GM19351 (cell line): ENCODE measurements at regions not wholly inside any gene's neighbourhood (a gene's known extent, or its start where the extent isn't known, plus 50 kb on each side); places are given as distances from the start of the nearest gene placed in this dataset.
"Not testable (repeated sequence)": the region's sequence is repeated elsewhere in the genome, so short reads cannot be mapped to it uniquely, and the experiment has no call there.

Source experiments
- ATAC-seq: cut with Tn5 transposase; IDR thresholded peaks from one replicate; pipeline ENCODE4 v1.9.1; 2021; ENCODE audit warnings: mild to moderate bottlenecking, moderate library complexity; ENCODE audit not compliant: unreplicated experiment

DNA sequence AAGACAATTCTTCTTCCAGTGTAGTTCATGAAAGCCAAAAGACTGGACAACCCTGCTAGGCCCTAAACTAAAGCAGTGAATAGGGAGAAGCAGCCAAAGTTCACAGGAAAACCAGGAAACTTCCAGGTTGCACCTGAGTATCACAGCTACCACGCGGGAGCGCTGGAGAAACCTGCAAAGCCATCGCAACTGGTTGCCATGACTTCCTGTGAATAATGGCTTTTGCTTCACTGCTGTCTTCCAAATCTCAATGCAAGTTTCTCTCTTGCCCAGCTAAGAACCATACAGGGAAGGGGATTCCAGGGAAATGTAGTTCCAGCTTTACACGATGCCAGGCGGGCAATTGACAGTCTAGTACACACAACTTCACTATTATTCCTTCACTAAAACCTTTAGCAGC lies 114.1 kb downstream of the GXYLT1 start:
- ATAC-seq = no peak

DNA sequence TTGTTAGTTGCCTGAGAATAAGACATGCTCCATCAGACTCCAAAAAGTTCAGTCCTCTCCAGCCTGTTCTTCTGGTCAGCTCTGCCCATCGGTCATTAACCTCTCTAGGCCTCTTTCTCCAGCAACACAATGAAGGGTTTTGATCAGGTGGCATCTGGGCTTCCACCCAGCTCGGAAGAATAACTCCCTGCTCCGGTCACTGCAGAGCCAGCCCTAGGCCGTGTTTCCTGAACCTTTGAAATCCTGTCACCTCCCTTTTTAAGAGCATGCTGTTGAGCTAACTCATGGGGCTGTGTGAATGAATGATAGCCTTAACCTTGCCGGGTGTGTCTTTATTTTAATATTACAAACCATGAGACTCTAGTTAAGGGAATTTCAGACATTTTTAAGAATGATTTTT lies 117.1 kb downstream of the GXYLT1 start:
- ATAC-seq = no peak

DNA sequence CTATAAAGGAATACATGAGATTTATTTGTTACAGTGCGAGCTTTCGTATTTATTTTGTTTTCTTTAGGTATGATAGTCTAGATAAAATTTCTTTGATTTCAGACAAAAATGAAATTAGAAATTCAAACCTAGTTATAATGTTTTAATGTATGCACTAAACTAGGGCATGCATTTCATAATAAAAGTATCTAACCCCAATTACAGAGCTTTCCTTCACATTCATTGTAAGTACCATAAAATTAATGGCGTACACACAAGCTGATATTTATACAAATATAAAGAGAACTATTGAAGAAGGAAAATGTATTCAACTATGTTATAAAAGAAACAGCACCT lies 120.2 kb downstream of the GXYLT1 start:
- ATAC-seq = no peak

DNA sequence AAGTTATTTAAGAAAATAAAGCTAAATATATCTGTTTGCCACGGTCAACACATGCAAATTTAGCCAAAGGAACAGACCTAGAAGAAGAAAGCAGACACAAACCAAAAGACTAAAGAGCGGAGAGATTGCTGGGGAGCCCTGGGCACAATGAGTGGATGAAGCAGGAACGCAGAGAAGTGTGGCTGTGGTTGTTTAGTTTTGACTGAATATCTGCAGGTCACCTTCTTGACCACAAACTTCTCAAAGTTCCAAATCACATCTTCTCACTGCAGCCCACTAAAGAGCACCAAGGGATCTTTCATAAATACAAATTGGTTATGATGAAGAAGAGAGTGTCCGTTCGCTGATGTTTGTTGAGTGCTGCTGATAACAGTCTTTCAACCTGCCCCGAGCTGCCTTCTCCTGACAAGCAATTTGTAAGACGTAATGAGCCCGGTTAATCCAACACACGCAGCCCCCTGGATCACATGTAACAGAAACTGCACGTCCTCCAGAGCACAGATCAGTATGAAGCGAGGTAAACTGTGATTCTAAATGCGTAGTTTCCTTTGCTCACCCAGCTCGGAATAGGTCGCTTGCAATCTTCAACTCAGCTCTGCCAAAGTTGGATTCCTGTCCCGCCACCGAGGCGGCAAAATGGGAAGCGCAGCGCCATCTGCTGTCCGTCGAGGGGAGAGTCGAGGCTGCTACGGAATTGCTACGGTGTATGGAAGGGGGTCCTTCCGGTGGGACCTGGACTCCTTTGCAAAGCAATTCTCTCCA lies 120.8 kb downstream of the GXYLT1 start:
- peak; percentile 84 for ATAC-seq

DNA sequence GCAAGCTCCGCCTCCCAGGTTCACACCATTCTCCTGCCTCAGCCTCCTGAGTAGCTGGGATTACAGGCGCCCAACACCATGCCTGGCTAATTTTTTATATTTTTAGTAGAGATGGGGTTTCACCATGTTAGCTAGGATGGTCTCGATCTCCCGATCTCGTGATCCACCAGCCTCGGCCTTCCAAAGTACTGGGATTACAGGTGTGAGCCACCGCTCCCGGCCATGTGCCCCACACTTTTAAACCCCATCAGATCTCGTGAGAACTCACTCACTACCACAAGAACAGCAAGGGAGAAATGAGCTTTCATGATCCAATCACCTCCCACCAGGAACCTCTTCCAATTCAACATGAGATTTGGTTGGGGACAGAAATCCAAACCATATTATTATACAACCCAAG lies 122.7 kb downstream of the GXYLT1 start:
- ATAC-seq = not testable (repeated sequence)

DNA sequence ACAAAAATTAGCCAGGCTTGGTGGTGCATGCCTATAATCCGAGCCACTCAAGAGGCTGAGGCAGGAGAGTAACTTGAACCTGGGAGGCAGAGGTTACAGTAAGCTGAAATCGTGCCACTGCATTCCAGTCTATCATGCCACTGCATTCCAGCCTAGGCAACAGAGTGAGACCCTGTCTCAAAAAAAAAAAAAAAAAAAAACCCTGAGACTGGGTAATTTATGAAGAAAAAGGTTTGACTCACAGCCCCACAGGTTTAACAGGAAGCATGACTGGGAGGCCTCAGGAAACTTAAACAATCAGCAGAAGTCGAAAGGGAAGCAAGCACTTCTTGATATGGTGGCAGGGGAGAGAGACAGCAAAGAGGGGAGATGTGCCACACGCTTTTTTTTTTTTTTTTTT lies 123.2 kb downstream of the GXYLT1 start:
- no peak for ATAC-seq

DNA sequence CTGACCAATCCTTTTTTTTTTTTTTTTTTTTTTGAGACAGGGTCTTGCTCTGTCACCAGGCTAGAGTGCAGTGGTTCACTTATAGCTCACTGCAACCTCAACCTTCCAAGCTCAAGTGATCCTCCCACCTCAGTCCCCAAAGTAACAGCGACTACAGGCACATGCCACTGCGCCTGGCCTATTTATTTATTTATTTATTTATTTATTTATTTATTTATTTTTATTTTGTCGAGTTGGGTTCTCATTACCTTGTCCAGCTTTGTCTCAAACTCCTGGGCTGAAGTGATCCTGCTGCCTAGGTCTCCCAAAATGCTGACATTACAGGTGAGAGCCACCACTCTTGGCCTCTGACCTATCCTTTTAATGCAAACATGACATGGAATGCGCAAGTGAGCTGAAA lies 124.4 kb downstream of the GXYLT1 start:
- no peak for ATAC-seq

DNA sequence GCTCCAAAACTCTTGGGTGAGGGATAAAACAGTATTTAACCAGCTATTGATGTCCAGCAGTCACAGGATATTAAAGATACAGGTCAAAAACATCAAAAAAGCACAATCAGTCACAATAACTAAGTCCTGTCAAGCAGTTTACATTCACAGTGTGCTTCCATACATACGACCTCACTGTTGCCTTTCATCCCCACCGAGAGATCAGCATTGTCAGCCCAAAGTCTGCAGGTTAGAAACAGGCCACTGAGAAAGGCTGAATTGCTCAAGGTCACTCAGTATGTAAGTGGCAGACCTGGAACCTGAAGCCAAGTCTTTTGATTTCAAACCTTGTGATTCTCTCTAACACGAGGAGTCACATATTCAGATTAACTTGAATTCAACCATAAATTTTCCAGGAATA lies 124.9 kb downstream of the GXYLT1 start:
- no peak for ATAC-seq

DNA sequence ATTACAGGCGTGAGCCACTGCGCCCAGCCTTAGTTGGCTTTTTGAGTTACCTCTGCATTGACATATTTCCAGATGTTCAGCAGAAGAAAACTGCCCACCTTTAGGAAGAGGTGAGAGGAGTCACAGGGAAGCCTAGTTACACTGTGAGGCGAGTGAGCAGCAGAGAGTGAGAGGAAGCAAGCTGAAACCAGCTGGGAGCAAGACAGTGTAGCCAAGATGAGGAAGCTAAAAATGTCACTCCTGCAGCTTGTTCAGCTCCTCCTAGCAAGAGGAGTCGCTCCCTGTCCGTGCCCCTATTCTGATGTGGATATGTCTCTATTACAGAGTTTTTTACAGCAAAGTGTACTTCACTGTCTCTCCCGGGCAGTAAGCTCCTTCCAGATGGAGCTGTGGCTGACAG lies 127.6 kb downstream of the GXYLT1 start:
- ATAC-seq = peak; percentile 61

DNA sequence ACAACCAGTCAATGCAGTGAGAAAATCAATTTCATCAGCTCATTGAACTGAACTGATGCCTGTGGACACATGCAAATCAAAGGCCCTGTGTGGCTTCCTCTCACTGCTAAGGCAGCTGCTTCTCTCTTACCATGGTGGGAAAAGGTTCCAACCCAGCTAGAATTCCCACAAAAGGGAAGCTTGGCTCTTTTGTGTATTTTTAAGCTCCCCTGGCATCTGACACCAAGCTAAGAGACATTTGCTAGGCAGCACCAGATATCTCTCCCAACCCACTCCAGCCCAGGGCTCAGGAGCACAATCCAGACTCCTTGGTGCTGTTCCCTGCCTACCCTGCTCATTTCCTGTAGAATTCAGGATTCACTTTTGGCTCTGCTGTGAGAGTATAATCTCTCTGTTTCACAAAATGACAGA lies 129.6 kb downstream of the GXYLT1 start:
- ATAC-seq = no peak

DNA sequence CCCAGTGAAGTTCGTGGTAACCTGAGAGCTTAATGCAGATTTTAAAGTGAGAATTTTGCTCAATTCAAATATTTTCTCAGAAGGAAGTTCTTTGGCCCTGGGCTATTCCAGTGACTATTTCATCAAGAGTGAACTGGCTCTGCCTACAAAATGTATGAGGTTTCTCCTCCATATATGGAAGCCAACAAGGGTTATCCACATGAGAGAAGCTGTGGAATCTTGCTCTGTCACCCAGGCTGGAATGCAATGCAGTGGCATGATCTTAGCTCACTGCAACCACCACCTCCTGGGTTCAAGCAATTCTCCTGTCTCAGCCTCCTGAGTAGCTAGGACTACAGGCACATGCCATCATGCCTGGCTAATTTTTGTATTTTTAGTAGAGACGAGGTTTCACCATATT lies 132.2 kb downstream of the GXYLT1 start:
- ATAC-seq = not testable (repeated sequence)

DNA sequence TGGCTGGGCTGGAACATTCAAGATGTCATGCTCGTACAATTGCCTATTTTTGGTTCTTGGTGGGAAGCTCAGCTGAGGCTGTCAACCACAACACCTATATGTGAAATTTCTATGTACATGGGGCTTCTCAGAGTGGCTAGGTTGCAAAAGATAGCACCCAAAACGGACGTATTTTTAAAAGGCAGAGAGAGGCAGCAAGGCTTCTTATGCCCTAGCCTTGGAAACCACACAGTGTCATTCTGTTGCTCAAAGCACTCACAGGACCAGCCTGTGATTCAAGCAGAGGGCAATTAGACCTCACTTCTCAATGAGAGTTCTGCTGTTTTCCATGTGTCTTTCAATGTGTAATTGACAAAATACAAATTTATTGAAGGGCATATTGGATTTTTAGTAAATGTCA lies 134.0 kb downstream of the GXYLT1 start:
- ATAC-seq = no peak

DNA sequence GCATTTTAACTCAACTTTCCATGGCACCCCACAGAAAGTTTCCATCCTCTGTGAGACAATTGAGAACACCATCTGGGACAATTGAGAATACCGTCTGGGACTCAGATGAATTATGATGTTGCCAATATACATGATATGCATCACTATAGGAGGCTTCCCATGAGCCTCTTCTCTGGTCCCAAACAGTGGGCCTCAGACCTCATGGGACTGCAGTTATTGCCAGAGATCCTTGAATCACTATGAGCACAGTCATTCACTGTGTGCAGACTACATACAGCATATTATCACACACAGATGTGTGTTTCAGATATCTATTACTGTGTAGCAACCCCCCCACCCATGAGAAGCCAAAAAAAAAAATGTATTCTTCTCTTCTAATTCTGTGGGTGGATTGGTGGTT lies 134.4 kb downstream of the GXYLT1 start:
- ATAC-seq = no peak

DNA sequence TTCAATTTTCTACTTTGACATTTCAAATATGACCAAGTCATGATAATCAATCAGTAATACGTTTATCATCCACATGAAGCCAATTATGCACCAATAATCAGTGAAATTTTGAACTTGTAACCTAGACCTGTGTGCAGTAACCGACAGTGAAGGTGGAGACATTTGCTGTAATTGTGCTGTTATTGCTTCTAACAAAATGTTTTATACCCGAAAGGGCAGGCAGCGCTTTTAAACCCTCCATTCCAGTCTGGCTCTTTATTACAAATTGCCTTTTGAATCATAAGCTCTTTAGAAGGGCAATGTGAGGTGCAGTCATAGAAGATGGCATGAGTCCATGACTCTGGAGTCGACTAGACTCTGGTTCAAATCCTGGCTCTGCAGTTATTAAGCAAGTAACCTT lies 135.7 kb downstream of the GXYLT1 start:
- no peak for ATAC-seq

DNA sequence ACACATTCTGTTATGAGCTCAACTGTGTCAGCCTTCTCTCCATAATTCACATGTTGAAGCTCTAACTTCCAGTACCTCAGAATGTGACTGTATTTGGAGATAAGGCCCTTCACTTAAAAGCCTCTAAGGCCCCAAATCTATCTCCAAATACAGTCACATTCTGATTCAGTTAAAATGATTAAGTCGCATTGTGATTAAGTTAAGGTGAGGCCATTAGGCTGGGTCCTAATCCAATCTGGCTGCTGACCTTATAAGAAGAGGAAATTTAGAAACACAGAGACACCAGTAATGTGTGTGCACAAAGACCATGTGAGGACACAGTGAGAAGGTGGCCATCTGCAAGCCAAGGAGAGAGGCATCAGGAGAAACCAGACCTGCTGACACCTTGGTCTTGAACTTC lies 141.6 kb downstream of the GXYLT1 start:
- ATAC-seq = no peak

DNA sequence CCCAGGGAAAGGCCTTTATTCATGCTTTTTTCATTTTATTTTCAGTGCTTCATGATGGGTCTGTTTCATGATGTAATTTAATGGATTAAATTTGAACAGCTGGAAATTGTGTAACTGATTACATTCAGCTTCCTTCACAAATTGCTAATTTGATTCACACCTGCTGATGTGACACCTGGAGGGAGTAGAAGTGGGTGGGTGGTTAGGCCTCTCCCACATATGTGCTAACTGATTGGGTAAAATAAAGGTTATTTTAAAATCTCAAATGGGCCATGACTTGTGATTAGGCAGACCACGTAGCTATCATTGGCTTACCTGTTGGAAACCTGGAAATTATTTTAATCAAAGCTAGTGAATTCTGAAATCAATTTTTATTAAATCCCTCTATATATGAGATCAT lies 142.1 kb downstream of the GXYLT1 start:
- ATAC-seq = no peak

DNA sequence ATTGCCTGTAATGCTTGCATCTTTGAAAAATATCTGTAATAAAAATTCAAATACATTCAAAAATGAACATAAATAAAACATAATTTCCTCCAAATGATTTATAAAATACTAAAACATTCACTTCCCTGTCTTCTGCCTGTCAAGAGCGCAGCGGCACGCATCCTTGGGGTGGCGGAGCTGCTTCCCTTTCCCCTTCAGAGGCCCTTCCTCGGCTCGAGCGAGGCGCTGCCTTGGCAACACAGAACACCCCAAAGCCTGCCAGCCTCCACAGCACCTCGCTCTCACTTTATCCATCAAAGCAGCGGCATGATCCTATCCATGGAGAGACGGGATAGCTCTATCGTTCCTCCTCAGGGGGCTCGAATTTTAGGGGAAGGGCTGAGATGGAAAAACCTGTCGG lies 146.2 kb downstream of the GXYLT1 start:
- no peak for ATAC-seq

DNA sequence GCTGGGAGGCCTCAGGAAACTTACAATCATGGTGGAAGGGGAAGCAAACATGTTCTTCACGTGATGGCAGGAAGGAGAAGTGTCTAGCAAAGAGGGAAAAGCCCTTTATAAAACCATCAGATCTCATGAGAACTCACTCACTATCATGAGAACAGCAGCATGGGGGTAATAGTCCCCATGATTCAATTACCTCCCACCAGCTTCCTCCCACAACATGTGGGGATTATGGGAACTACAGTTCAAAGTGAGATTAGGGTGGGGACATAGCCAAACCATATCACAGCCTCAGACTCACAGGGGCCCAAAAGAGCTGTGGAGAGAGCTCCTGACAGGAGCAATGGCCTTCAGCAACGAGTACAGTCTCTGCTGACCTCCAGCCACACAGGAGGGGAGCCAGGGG lies 151.4 kb downstream of the GXYLT1 start:
- no peak for ATAC-seq

DNA sequence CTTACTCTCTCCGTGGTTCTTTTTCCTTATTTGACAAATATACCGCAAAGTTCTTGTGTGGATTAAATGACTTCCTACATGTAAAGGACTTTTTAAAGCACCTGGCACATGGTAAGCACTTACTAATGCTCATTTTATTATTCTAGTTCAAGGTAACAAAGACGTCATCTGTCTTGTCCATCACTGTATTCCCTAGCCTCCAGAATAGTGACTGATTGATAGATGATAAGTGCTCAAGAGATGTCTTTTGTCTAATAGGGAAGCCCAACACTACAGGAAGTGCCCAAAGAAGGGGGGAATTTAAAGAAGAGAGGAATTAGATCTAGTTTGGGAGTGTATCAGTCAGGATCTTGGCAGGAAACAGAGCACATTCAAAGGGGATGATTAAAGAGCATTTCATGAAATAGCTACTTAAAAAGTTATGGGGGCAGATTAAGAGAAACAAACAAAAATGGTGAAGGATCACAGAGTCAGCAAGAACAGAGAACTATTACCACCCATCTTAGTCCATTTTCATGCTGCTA lies 151.9 kb downstream of the GXYLT1 start:
- no peak for ATAC-seq

DNA sequence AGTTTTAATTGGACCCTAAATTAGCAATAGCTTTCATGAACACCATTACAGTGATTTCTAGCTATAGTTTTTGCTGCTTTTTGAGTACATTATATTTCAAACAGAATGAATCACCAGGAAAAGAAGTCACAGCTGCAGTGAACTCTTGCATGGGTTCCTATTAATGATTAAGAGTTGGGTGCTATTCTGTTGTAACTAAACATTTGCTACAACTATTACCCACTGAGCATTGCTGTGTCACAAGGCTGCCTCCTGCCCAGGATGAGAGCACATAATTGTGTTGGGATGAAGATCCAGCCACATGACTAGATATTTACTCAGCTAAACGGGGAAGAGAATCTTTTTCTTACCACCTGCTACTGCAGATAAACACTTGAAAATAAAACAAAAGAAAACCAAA lies 152.7 kb downstream of the GXYLT1 start:
- ATAC-seq = no peak

DNA sequence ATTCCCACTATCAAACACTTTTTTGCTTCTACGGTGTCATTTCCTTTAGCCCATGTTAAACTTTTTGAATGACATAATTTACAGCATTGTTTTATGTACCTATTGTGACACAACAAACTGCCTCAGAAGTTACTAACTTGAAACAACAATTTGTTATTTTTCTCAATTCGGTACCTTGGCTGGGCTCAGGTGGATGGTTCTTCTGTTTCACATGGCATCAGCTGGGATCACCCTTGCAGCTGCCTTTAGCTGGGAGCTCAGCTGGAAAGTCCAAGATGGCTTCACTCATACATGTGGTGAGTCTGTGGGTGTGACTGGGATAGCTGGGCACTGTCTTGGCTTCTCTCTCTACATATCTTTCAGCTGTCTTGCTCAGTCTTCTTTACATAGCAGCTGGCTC lies 156.0 kb downstream of the GXYLT1 start:
- ATAC-seq = no peak

DNA sequence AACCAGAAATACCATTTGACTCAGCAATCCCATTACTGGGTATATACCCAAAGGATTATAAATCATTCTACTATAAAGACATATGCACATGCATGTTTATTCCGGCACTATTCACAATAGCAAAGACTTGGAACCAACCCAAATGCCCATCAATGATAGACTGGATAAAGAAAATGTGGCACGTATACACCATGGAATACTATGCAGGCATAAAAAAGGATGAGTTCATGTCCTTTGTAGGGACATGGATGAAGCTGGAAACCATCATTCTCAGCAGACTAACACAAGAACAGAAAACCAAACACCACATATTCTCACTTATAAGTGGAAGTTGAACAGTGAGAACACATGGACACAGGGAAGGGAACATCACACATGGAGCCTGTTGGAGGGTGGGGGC lies 158.2 kb downstream of the GXYLT1 start:
- not testable (repeated sequence) for ATAC-seq

DNA sequence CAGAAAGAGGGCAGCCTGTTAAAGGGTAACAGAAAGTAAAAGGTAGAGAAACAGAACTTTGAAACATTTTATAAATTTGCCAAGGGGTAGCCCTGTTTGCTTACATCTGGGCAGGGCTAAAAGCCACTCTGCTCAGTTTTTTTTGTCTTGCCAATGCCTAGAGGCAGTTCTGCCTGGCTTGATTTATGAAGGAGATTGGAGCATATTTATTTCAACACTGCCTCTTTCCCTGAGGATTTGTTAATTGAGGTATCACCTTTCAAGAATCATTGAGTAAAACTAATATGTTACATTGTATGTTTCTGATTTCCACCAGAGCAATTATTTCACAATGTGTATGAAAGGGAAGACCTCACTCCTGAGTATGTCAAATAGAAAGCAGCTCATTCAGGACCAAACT lies 160.8 kb downstream of the GXYLT1 start:
- no peak for ATAC-seq
